ENCODE measurements at regions not wholly inside any gene's neighbourhood (a gene's known extent, or its start where the extent isn't known, plus 50 kb on each side); places are given as distances from the start of the nearest gene placed in this dataset.

- POLR2A ChIA-PET: no interaction called here
- TF ChIP-seq ZNF616 (CRISPR knock-in tag; IDR thresholded peaks at IDR 0.05; ENCODE audit: low read depth) (no peak), DZIP1 (CRISPR knock-in tag; IDR thresholded peaks at IDR 0.05) (no peak), BHLHE40 (IDR thresholded peaks at IDR 0.05; ENCODE audit: low read length) (no peak), NKX3-1 (CRISPR knock-in tag; IDR thresholded peaks at IDR 0.05) (no peak), SMARCE1 (IDR thresholded peaks at IDR 0.05; ENCODE audit: borderline replicate concordance) (no peak), ZSCAN31 (CRISPR knock-in tag; IDR thresholded peaks at IDR 0.05; ENCODE audit: low read depth) (no peak), ZNF644 (CRISPR knock-in tag; IDR thresholded peaks at IDR 0.05; ENCODE audit: low read depth) (no peak), ZNF292 (CRISPR knock-in tag; IDR thresholded peaks at IDR 0.05; ENCODE audit: borderline replicate concordance, low read depth) (no peak)
- WGBS (ENCODE audit: low lambda C conversion rate): 2% methylated on average over 2 of the region's 2 CpGs
Measured at GRCh38 chr3:162196964-162197363, 700.4 kb downstream of the OTOL1 start.

More at GRCh38 chr3:162196964-162197363, 700.4 kb downstream of the OTOL1 start:
- in situ Hi-C loops (cut with HindIII; ENCODE audit: extremely low pct_ligation_motif_present, low pct_unique_long_range_greater_than_20kb) (no loop called here), intact Hi-C loops (cut with micrococcal nuclease; ENCODE audit: unreplicated experiment) (no loop called here)
- Histone ChIP-seq H4K20me1 (ENCODE audit: insufficient read depth, low read length) (no peaks in the 10 kb centered on the region), H2AFZ (ENCODE audit: low read length) (no peak overlapping the region), H3K9me3 (ENCODE audit: low read length) (no peaks in the 10 kb centered on the region), H3K9ac (ENCODE audit: insufficient read depth, low read depth, low read length) (no peak overlapping the region), H3K79me2 (ENCODE audit: insufficient read depth, low read length) (no peaks in the 10 kb centered on the region), H3K4me3 (replicated peaks in 1 of 3; ENCODE audit: insufficient read depth in 1 of 3, low read depth in 2 of 3, low read length in 3 of 3) (no peak overlapping the region), H3K4me1 (ENCODE audit: insufficient read depth, low read length) (no peaks in the 10 kb centered on the region), H3K4me2 (ENCODE audit: low read depth, low read length) (no peak overlapping the region), H3K27ac (ENCODE audit: extremely low read length, insufficient read depth, low read length) (no peak overlapping the region), H3K27me3 (ENCODE audit: control insufficient read depth in 1 of 2, insufficient read depth in 2 of 2, low read length in 2 of 2) (no peaks in the 10 kb centered on the region), H3K36me3 (replicated peaks in 1 of 2; ENCODE audit: control insufficient read depth in 1 of 2, insufficient read depth in 2 of 2, low read length in 2 of 2) (no peaks in the 10 kb centered on the region)
- FAIRE-seq (no peak), DNase-seq (ENCODE audit: low spot score) (no peak), ATAC-seq (no peak)
- CTCF ChIA-PET (ENCODE audit: low intra/inter-chr PET ratio, low total read pairs): no interaction called here
- no TSS peak for BruUV-seq (replicated peaks)

Data from HepG2 (cell line).